IPS DF 4.7 (cell line): ENCODE measurements at regions not wholly inside any gene's neighbourhood (a gene's known extent, or its start where the extent isn't known, plus 50 kb on each side); places are given as distances from the start of the nearest gene placed in this dataset.

Source experiments
- DNase-seq: peaks from one replicate; pipeline ENCODE4 v3.0.0-alpha.2; 2013; ENCODE audit warnings: low spot score; ENCODE audit errors: extremely low read depth

- no peak for DNase-seq
Observed at GRCh38 chr18:40094441-40094840, 1860.6 kb upstream of the PIK3C3 start.

GRCh38 chr18:40088130-40088529, 1866.9 kb upstream of the PIK3C3 start:
- DNase-seq, result no peak

- no peak for DNase-seq
Observed at GRCh38 chr18:40079786-40080185, 1875.2 kb upstream of the PIK3C3 start.

GRCh38 chr18:40075616-40076015, 1879.4 kb upstream of the PIK3C3 start:
- no peak for DNase-seq

- DNase-seq, result no peak
Observed at GRCh38 chr18:40072761-40073160, 1882.3 kb upstream of the PIK3C3 start.

GRCh38 chr18:40066368-40066767, 1888.7 kb upstream of the PIK3C3 start:
- DNase-seq, result no peak

GRCh38 chr18:40063488-40063887, 1891.5 kb upstream of the PIK3C3 start:
- no peak for DNase-seq

GRCh38 chr18:40061086-40061485, 1893.9 kb upstream of the PIK3C3 start:
- DNase-seq, result no peak

GRCh38 chr18:40060562-40060961, 1894.5 kb upstream of the PIK3C3 start:
- no peak for DNase-seq

GRCh38 chr18:40058811-40059570, 1896.0 kb upstream of the PIK3C3 start:
- DNase-seq, result no peak

- no peak for DNase-seq
Observed at GRCh38 chr18:40056079-40056692, 1898.8 kb upstream of the PIK3C3 start.

GRCh38 chr18:40055262-40055661, 1899.8 kb upstream of the PIK3C3 start:
- DNase-seq, result no peak

- DNase-seq, result no peak
Observed at GRCh38 chr18:40049716-40050115, 1905.3 kb upstream of the PIK3C3 start.

- no peak for DNase-seq
Observed at GRCh38 chr18:40048886-40049650, 1906.0 kb upstream of the PIK3C3 start.

- no peak for DNase-seq
Observed at GRCh38 chr18:40048253-40048652, 1906.8 kb upstream of the PIK3C3 start.

- DNase-seq, result no peak
Observed at GRCh38 chr18:40046596-40046995, 1908.4 kb upstream of the PIK3C3 start.

- no peak for DNase-seq
Observed at GRCh38 chr18:40041951-40042350, 1913.1 kb upstream of the PIK3C3 start.

- no peak for DNase-seq
Observed at GRCh38 chr18:40040574-40040973, 1914.5 kb upstream of the PIK3C3 start.

- no peak for DNase-seq
Observed at GRCh38 chr18:40037356-40037755, 1917.7 kb upstream of the PIK3C3 start.

GRCh38 chr18:40036861-40037260, 1918.2 kb upstream of the PIK3C3 start:
- no peak for DNase-seq

- DNase-seq, result no peak
Observed at GRCh38 chr18:40035966-40036365, 1919.1 kb upstream of the PIK3C3 start.

GRCh38 chr18:40032076-40032475, 1923.0 kb upstream of the PIK3C3 start:
- no peak for DNase-seq
